ENCODE measurements at regions not wholly inside any gene's neighbourhood (a gene's known extent, or its start where the extent isn't known, plus 50 kb on each side); places are given as distances from the start of the nearest gene placed in this dataset.

DNA sequence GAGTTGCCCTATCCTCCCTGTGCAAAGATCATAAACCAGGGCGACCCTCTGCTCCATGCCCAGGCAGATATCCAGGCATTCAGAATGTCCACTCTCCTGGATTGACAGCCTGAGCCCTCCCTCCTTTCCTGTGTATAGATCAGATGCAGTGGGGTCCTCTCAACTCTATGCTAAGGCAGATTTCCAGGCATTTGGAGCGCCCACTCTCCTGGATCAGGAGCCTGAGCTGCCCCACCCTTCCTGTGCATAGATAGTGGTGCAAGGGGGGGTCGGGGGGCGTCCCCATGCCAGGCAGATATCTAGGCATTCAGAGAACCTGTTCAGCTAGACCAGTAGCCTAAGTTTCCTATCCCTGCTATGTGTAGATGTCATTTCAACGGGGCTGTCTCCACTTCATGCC is 941.1 kb downstream of the PCDH19 start:
- ChIA-PET POLR2A (no interaction called here), CTCF (no interaction called here)
- no peak for TF ChIP-seq CTCF (IDR thresholded peaks at IDR 0.05; ENCODE audit: insufficient read depth in 1 of 2, low read depth in 1 of 2, low read length in 1 of 2, severe bottlenecking in 1 of 2, unreplicated experiment in 1 of 2)
- H3K4me1 ChIP-seq, result no peaks in the 10 kb centered on the region
- intact Hi-C loops (cut with micrococcal nuclease; ENCODE audit: unreplicated experiment), result no loop called here
- no peaks in the 10 kb centered on the region for H3K36me3 Mint-ChIP-seq (ENCODE audit: insufficient read depth, unreplicated experiment)
- H3K4me3 ChIP-seq (ENCODE audit: low read depth, low read length), result no peak overlapping the region
- H3K9me3 ChIP-seq, result no peaks in the 10 kb centered on the region
- no peaks in the 10 kb centered on the region for H3K9me3 Mint-ChIP-seq (ENCODE audit: unreplicated experiment)
- H3K27me3 Mint-ChIP-seq (ENCODE audit: insufficient read depth, unreplicated experiment), result no peaks in the 10 kb centered on the region
- H3K4me1 Mint-ChIP-seq (ENCODE audit: low read depth, unreplicated experiment), result no peaks in the 10 kb centered on the region
- DNase-seq, result no peak
- H3K36me3 ChIP-seq (ENCODE audit: control insufficient read depth, insufficient read depth, low read length), result no peaks in the 10 kb centered on the region
- no TSS peak for BruUV-seq (replicated peaks)
- no peaks in the 10 kb centered on the region for H3K27me3 ChIP-seq (replicated peaks; ENCODE audit: control insufficient read depth, insufficient read depth, low read length)
- no peak overlapping the region for H3K27ac Mint-ChIP-seq (ENCODE audit: unreplicated experiment)
- H3K4me3 Mint-ChIP-seq (ENCODE audit: unreplicated experiment), result no peak overlapping the region

- ChIA-PET CTCF (no interaction called here), POLR2A (no interaction called here)
- no peaks in the 10 kb centered on the region for H3K4me1 ChIP-seq
- no peaks in the 10 kb centered on the region for H3K9me3 ChIP-seq
- no peak for TF ChIP-seq CTCF (IDR thresholded peaks at IDR 0.05; ENCODE audit: insufficient read depth in 1 of 2, low read depth in 1 of 2, low read length in 1 of 2, severe bottlenecking in 1 of 2, unreplicated experiment in 1 of 2)
- H3K9me3 Mint-ChIP-seq (ENCODE audit: unreplicated experiment), result no peaks in the 10 kb centered on the region
- H3K4me3 Mint-ChIP-seq (ENCODE audit: unreplicated experiment), result no peak overlapping the region
- H3K4me1 Mint-ChIP-seq (ENCODE audit: low read depth, unreplicated experiment), result no peaks in the 10 kb centered on the region
- BruUV-seq (replicated peaks), result no TSS peak
- no peak for DNase-seq
- intact Hi-C loops (cut with micrococcal nuclease; ENCODE audit: unreplicated experiment), result no loop called here
- no peaks in the 10 kb centered on the region for H3K27me3 ChIP-seq (replicated peaks; ENCODE audit: control insufficient read depth, insufficient read depth, low read length)
- H3K4me3 ChIP-seq (ENCODE audit: low read depth, low read length), result no peak overlapping the region
- no peaks in the 10 kb centered on the region for H3K36me3 Mint-ChIP-seq (ENCODE audit: insufficient read depth, unreplicated experiment)
- no peaks in the 10 kb centered on the region for H3K36me3 ChIP-seq (ENCODE audit: control insufficient read depth, insufficient read depth, low read length)
- no peak overlapping the region for H3K27ac Mint-ChIP-seq (ENCODE audit: unreplicated experiment)
- no peaks in the 10 kb centered on the region for H3K27me3 Mint-ChIP-seq (ENCODE audit: insufficient read depth, unreplicated experiment)
These were observed 948.9 kb downstream of the PCDH19 start for GRCh38 chrX:99461223-99461622.

- Mint-ChIP-seq H3K9me3 (ENCODE audit: unreplicated experiment) (no peaks in the 10 kb centered on the region), H3K4me3 (ENCODE audit: unreplicated experiment) (no peak overlapping the region), H3K27me3 (ENCODE audit: insufficient read depth, unreplicated experiment) (no peaks in the 10 kb centered on the region), H3K27ac (ENCODE audit: unreplicated experiment) (no peak overlapping the region), H3K36me3 (ENCODE audit: insufficient read depth, unreplicated experiment) (no peaks in the 10 kb centered on the region), H3K4me1 (ENCODE audit: low read depth, unreplicated experiment) (no peaks in the 10 kb centered on the region)
- intact Hi-C loops (cut with micrococcal nuclease; ENCODE audit: unreplicated experiment), result no loop called here
- no peaks in the 10 kb centered on the region for H3K9me3 ChIP-seq
- ChIA-PET CTCF (no interaction called here), POLR2A (no interaction called here)
- H3K4me1 ChIP-seq, result no peaks in the 10 kb centered on the region
- no peak overlapping the region for H3K4me3 ChIP-seq (ENCODE audit: low read depth, low read length)
- DNase-seq, result no peak
- BruUV-seq (replicated peaks), result no TSS peak
- no peak for TF ChIP-seq CTCF (IDR thresholded peaks at IDR 0.05; ENCODE audit: insufficient read depth in 1 of 2, low read depth in 1 of 2, low read length in 1 of 2, severe bottlenecking in 1 of 2, unreplicated experiment in 1 of 2)
- no peaks in the 10 kb centered on the region for H3K36me3 ChIP-seq (ENCODE audit: control insufficient read depth, insufficient read depth, low read length)
- H3K27me3 ChIP-seq (replicated peaks; ENCODE audit: control insufficient read depth, insufficient read depth, low read length), result no peaks in the 10 kb centered on the region
These were observed 964.7 kb downstream of the PCDH19 start for GRCh38 chrX:99445336-99445735.
